Stomach (tissue), 4 donors: ENCODE measurements at regions not wholly inside any gene's neighbourhood (a gene's known extent, or its start where the extent isn't known, plus 50 kb on each side); places are given as distances from the start of the nearest gene placed in this dataset.
"Not testable (repeated sequence)": the region's sequence is repeated elsewhere in the genome, so short reads cannot be mapped to it uniquely, and the experiment has no call there.

Source experiments
- CTCF ChIP-seq, 7 experiments: fragments of 450-650 bp in 4 of 7; fragments of 200-600 bp in 3 of 7; sonication (generic) in 3 of 7; IDR thresholded peaks; one replicate each; pipeline ENCODE4 v1.5.1; 2016 to 2019; ENCODE audit warnings: antibody characterized with exemption in 7 of 7, control low read depth in 2 of 7, mild to moderate bottlenecking in 1 of 7
- POLR2AphosphoS5 ChIP-seq, 3 donors: sonication (generic); formaldehyde crosslinking; IDR thresholded peaks; one replicate each; pipeline ENCODE4 v1.6.1; 2016; ENCODE audit warnings: antibody characterized with exemption in 3 of 3

GRCh38 chr16:31689331-31689730 is 161.6 kb downstream of the AHSP start:
- TF ChIP-seq CTCF, POLR2AphosphoS5 (IDR thresholded peaks at IDR 0.05): not testable (repeated sequence)
